ENCODE measurements at regions not wholly inside any gene's neighbourhood (a gene's known extent, or its start where the extent isn't known, plus 50 kb on each side); places are given as distances from the start of the nearest gene placed in this dataset.

DNA sequence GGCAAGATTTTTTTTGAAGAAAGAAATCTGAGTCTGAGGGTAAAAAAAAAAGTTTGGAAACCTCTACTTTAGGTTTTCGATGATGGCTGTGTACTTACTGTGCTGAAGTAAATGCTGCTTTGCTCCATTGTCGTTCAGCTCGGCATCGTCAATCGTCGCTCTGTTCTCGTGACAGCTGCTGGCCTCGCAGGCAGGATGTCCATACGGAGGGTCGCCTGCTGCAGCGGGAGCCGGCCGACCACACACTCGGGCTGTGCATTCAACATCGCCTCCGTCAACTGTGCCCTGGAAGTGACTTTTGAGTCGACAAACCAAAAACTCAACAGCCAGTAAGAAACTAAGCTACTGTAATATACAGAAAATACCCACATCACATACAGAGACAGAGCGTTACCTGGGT lies 53.1 kb upstream of the SMOC2 start:
- peaks cover 3% of the 10 kb centered on the region; the same call in 1 of the 3 replicates for H3K9me3 ChIP-seq (replicated peaks; ENCODE audit: control insufficient read depth, insufficient read depth, low read length)
- ChIA-PET POLR2A (no interaction called here), RAD21 (ENCODE audit: unreplicated experiment) (no interaction called here), CTCF (no interaction called here), SMC1A (ENCODE audit: uncharacterized antibody, unreplicated experiment) (no interaction called here)
- DNase-seq (ENCODE audit: low read depth, low spot score) (no peak), ATAC-seq (no peak), FAIRE-seq (no peak)
- no TSS peak for BruUV-seq (replicated peaks)
- no peak overlapping the region for H2AFZ ChIP-seq (ENCODE audit: control insufficient read depth, low read depth, low read length)
- no peak overlapping the region for H3K9ac ChIP-seq (ENCODE audit: control insufficient read depth, insufficient read depth, low read length)
- no peaks in the 10 kb centered on the region for H3K27me3 ChIP-seq (replicated peaks in 1 of 2; ENCODE audit: control insufficient read depth in 2 of 2, insufficient read depth in 2 of 2, low read length in 1 of 2)
- H3K79me2 ChIP-seq (ENCODE audit: control insufficient read depth, insufficient read depth, low read length), result no peaks in the 10 kb centered on the region
- no peak for TF ChIP-seq MXI1 (IDR thresholded peaks at IDR 0.05; ENCODE audit: low read depth, low read length)
- no peak for TF ChIP-seq KAT2A (conservative IDR thresholded peaks at IDR 0.05; ENCODE audit: control insufficient read depth, low read depth, low read length)
- TF ChIP-seq ESRRA (IDR thresholded peaks at IDR 0.05; ENCODE audit: low read length), result no peak
- TF ChIP-seq POLR2AphosphoS2 (IDR thresholded peaks at IDR 0.05; ENCODE audit: low read depth, low read length), result no peak
- no peak for TF ChIP-seq NFIC (IDR thresholded peaks at IDR 0.05; ENCODE audit: low read depth, low read length)
- no peak for TF ChIP-seq NKRF (conservative IDR thresholded peaks at IDR 0.05)
- H3K27ac ChIP-seq (ENCODE audit: control insufficient read depth, insufficient read depth), result no peak overlapping the region
- in situ Hi-C loops (cut with MboI) (no loop called here), intact Hi-C loops (cut with micrococcal nuclease; ENCODE audit: unreplicated experiment) (no loop called here)
- H4K20me1 ChIP-seq (ENCODE audit: control insufficient read depth, insufficient read depth), result no peaks in the 10 kb centered on the region
- H3K36me3 ChIP-seq (ENCODE audit: control insufficient read depth in 2 of 2, insufficient read depth in 2 of 2, low read length in 1 of 2), result no peaks in the 10 kb centered on the region
- no peak overlapping the region for H3K4me3 ChIP-seq
- 63% methylated on average over 18 of the region's 18 CpGs for WGBS (ENCODE audit: insufficient coverage, insufficient replicate concordance, low lambda C conversion rate, missing lambda C conversion rate)
- no peak overlapping the region for H3K4me2 ChIP-seq (ENCODE audit: control insufficient read depth, insufficient read depth)
- no peaks in the 10 kb centered on the region for H3K4me1 ChIP-seq (ENCODE audit: control insufficient read depth, insufficient read depth, low read length)
